ENCODE measurements at regions not wholly inside any gene's neighbourhood (a gene's known extent, or its start where the extent isn't known, plus 50 kb on each side); places are given as distances from the start of the nearest gene placed in this dataset.
"Not testable (repeated sequence)": the region's sequence is repeated elsewhere in the genome, so short reads cannot be mapped to it uniquely, and the experiment has no call there.

DNA sequence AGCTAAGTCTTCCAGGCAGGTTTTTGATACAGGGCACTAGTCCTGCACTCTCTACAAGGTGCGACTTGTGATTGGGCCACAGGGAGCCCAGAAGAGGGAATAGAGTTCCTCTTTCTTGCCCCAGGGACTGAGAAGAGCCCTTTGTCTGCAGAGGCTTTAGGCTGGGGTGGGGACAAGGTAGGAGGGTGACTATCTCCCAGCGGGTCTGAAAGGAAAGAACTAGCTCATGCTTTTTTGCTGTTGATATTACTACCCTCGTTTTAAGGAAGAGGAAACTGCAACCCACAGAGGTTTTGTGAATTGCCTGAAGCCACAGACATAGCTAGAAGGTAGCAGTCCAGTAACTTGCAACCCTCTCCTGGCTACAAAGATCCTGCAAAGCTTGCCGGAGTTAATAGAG, 615.2 kb downstream of the MATN1 start:
- Histone ChIP-seq H3K9ac (ENCODE audit: low read length) (no peak overlapping the region), H3K4me3 (ENCODE audit: low read depth in 1 of 2, low read length in 2 of 2) (no peak overlapping the region), H3K27me3 (ENCODE audit: control insufficient read depth in 1 of 2, insufficient read depth in 2 of 2, low read length in 2 of 2) (peaks cover 16 to 19% of the 10 kb centered on the region in 2 donors), H3K27ac (ENCODE audit: low read depth, low read length) (no peak overlapping the region), H3K36me3 (ENCODE audit: insufficient read depth, low read length) (no peaks in the 10 kb centered on the region), H3K9me3 (ENCODE audit: low read length) (no peaks in the 10 kb centered on the region), H3K4me1 (ENCODE audit: insufficient read depth, low read length) (no peaks in the 10 kb centered on the region)

DNA sequence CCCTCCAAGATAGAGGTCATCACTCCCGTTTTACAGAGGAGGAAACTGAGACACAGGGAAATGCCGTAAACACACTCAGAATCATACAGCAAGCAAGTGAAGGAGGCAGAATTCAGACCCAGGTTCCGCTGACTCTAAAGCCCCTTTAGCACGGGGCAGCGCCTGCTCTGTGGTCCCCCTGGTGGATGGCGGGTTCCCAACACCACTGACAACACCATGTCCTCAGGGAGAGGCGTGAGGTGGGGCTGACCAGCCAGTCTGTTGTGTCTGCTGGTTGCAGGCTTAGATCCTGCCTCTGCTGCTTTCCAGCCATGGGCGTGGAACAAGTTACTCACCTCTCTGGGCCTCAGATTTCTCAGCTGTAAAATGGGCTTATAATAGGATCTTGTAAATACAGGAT, 617.3 kb downstream of the MATN1 start:
- no peak overlapping the region for H3K4me3 ChIP-seq (ENCODE audit: low read depth in 1 of 2, low read length in 2 of 2)
- no peak overlapping the region for H3K9ac ChIP-seq (ENCODE audit: low read length)
- H3K4me1 ChIP-seq (ENCODE audit: insufficient read depth, low read length): no peaks in the 10 kb centered on the region
- H3K27ac ChIP-seq (ENCODE audit: low read depth, low read length): no peak overlapping the region
- H3K9me3 ChIP-seq (ENCODE audit: low read length): no peaks in the 10 kb centered on the region
- H3K36me3 ChIP-seq (ENCODE audit: insufficient read depth, low read length): no peaks in the 10 kb centered on the region
- peaks cover 5 to 15% of the 10 kb centered on the region in 2 donors for H3K27me3 ChIP-seq (ENCODE audit: control insufficient read depth in 1 of 2, insufficient read depth in 2 of 2, low read length in 2 of 2)

DNA sequence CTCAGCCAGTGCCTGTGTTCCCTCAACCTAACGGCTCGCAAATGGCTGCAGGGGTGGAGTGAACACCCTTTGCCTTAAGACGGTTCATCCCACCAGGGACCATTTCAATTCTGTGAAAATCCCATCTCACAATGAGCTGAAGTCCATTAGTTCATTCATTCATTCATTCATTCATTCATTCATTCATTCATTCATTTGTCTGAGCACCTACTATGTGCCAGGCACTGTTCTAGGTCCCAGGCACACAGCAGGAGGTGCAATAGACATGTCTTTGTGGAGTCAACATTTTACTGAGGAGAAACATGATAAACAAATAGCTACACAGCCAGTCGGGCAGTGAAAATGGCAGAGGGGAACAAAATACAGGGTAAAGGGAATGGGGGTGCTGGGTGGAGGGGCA, 618.8 kb downstream of the MATN1 start:
- Histone ChIP-seq H3K36me3 (ENCODE audit: insufficient read depth, low read length) (no peaks in the 10 kb centered on the region), H3K9me3 (ENCODE audit: low read length) (no peaks in the 10 kb centered on the region), H3K27me3 (ENCODE audit: control insufficient read depth in 1 of 2, insufficient read depth in 2 of 2, low read length in 2 of 2) (peaks cover 0 to under 1% of the 10 kb centered on the region in 2 donors), H3K4me1 (ENCODE audit: insufficient read depth, low read length) (no peaks in the 10 kb centered on the region), H3K9ac (ENCODE audit: low read length) (no peak overlapping the region), H3K27ac (ENCODE audit: low read depth, low read length) (no peak overlapping the region), H3K4me3 (ENCODE audit: low read depth in 1 of 2, low read length in 2 of 2) (no peak overlapping the region)

DNA sequence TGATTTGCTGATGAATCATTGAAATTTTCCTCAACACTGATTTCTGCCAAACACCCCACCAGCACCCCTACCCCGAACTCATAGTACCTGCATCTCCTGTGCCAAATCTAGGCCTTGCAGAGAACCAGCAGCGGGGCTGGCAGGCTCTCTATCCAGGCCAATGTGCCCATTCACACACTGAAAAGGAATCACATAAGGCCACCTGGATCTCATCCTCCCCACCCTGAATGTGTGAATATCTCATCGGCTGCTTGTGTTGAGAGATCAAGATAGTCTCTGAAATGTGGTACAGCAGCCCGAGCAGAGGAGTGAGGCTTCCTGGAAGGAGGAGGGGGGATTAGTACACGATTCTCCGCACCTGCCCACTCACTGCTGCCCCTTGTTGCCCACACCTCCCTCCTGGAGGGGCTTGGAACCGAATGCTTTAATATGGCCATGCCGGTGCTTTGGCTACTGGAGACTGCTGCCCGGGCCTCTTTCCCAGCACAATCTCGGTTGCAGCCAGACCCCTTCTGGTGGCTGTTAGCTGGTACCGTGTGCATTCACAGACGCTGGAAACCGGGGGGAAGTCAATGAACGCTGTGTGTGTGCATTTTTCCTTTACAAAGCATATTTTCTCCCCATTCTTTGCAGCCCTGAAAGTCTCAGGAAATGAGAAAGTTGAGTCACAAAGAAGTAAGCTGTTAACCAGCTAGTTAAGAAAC, 619.5 kb downstream of the MATN1 start:
- Histone ChIP-seq H3K27me3 (ENCODE audit: control insufficient read depth in 1 of 2, insufficient read depth in 2 of 2, low read length in 2 of 2) (no peaks in the 10 kb centered on the region), H3K36me3 (ENCODE audit: insufficient read depth, low read length) (no peaks in the 10 kb centered on the region), H3K4me3 (ENCODE audit: low read depth in 1 of 2, low read length in 2 of 2) (no peak overlapping the region), H3K9me3 (ENCODE audit: low read length) (no peaks in the 10 kb centered on the region), H3K9ac (ENCODE audit: low read length) (no peak overlapping the region), H3K4me1 (ENCODE audit: insufficient read depth, low read length) (no peaks in the 10 kb centered on the region), H3K27ac (ENCODE audit: low read depth, low read length) (no peak overlapping the region)

DNA sequence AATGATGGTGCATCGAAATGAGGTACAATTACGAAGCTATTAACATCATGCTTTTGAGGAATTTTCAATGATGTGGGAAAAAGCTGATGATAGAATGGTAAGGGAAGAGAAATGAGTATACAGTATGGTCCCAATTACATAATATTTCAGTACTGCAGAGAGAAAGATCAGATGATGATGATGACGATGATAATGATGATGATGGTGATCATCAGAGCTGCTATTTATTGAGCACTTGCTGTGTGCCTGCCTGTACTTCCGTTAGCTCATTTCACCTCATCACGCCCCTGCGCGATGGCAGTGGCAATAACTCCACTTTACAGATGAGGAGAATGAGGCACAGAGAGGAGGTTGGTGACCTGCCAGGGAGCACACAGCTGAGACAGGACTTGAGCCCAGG, 620.8 kb downstream of the MATN1 start:
- Histone ChIP-seq H3K36me3 (ENCODE audit: insufficient read depth, low read length) (no peaks in the 10 kb centered on the region), H3K9me3 (ENCODE audit: low read length) (no peaks in the 10 kb centered on the region), H3K27me3 (ENCODE audit: control insufficient read depth in 1 of 2, insufficient read depth in 2 of 2, low read length in 2 of 2) (no peaks in the 10 kb centered on the region), H3K9ac (ENCODE audit: low read length) (no peak overlapping the region), H3K4me3 (ENCODE audit: low read depth in 1 of 2, low read length in 2 of 2) (no peak overlapping the region), H3K27ac (ENCODE audit: low read depth, low read length) (no peak overlapping the region), H3K4me1 (ENCODE audit: insufficient read depth, low read length) (no peaks in the 10 kb centered on the region)

DNA sequence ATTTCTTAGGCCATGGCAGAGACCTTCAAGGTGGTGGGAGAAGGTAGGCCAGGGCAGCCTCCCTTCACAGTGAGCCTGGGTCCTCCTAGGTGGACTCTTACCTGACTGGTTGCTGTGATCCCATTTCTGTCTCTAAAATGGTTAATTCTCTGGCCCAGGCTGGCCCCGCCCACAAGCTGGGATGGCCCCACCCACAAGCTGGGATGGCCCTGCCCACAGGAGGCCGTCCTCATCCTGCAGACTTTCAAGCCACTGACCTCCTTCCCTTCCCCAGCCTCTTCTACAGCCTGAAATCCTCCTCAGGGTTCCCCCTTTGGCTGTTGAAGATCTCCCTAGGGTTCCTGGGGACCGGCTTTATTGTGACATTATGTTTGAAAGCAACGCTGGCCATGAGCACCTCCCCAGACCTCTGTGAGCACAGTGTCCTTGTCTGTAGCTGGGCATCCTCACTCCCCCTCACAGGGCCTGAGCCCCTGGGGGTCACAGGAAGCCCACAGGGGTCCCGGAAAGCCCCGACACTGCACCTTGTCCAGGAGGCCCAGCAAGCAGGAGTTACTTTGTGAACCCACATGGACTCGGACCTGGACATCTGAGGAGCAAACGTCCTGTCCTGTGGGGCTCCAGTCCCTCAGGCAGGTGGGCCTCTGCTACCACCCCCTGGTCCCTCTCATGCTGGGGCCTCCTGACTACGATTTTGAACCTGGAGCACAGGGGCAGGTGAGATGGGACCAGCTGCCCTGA, 621.7 kb downstream of the MATN1 start:
- no peaks in the 10 kb centered on the region for H3K27me3 ChIP-seq (ENCODE audit: control insufficient read depth in 1 of 2, insufficient read depth in 2 of 2, low read length in 2 of 2)
- no peak overlapping the region for H3K9ac ChIP-seq (ENCODE audit: low read length)
- H3K36me3 ChIP-seq (ENCODE audit: insufficient read depth, low read length): no peaks in the 10 kb centered on the region
- no peak overlapping the region for H3K4me3 ChIP-seq (ENCODE audit: low read depth in 1 of 2, low read length in 2 of 2)
- H3K27ac ChIP-seq (ENCODE audit: low read depth, low read length): no peak overlapping the region
- no peaks in the 10 kb centered on the region for H3K9me3 ChIP-seq (ENCODE audit: low read length)
- H3K4me1 ChIP-seq (ENCODE audit: insufficient read depth, low read length): no peaks in the 10 kb centered on the region

DNA sequence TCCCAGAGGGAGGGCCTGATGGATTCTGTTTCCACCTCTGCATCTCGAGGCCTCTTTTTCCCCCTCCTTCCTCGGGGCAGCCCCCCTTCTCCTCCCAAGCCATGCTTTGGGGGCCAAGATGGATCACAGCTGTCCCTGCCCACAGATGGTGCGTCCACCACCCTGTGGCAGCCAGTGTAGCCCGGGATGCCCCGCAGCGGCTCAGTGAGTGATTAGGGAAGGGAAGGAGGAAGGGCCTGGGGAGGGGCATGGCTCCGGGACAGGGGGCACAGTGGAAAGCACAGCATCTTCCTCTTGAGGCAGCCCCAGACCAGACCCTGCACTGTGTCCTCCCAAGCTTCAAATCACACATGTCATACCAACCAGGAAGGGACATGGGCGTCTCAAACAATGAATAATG, 622.4 kb downstream of the MATN1 start:
- no peaks in the 10 kb centered on the region for H3K36me3 ChIP-seq (ENCODE audit: insufficient read depth, low read length)
- H3K9me3 ChIP-seq (ENCODE audit: low read length): no peaks in the 10 kb centered on the region
- no peak overlapping the region for H3K27ac ChIP-seq (ENCODE audit: low read depth, low read length)
- H3K27me3 ChIP-seq (ENCODE audit: control insufficient read depth in 1 of 2, insufficient read depth in 2 of 2, low read length in 2 of 2): no peaks in the 10 kb centered on the region
- H3K9ac ChIP-seq (ENCODE audit: low read length): no peak overlapping the region
- no peaks in the 10 kb centered on the region for H3K4me1 ChIP-seq (ENCODE audit: insufficient read depth, low read length)
- H3K4me3 ChIP-seq (ENCODE audit: low read depth in 1 of 2, low read length in 2 of 2): no peak overlapping the region

DNA sequence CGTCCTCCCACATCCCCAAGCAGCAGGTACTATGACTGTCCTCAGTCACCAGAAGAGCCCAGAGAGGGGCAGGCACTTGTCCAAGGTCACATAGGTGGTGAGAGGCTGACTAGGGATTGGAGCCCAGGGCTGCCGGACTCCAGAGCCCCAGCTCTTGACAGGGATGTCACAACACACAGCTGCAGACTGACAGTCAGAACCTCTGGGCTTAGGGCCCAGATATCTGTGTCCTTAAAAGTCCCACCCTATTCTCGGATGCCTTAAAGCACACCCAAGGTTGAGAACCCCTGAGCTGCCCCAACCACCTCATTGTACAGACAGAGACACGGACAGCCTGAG, 622.9 kb downstream of the MATN1 start:
- Histone ChIP-seq H3K4me1 (ENCODE audit: insufficient read depth, low read length) (no peaks in the 10 kb centered on the region), H3K9me3 (ENCODE audit: low read length) (no peaks in the 10 kb centered on the region), H3K4me3 (ENCODE audit: low read depth in 1 of 2, low read length in 2 of 2) (no peak overlapping the region), H3K27me3 (ENCODE audit: control insufficient read depth in 1 of 2, insufficient read depth in 2 of 2, low read length in 2 of 2) (no peaks in the 10 kb centered on the region), H3K36me3 (ENCODE audit: insufficient read depth, low read length) (no peaks in the 10 kb centered on the region), H3K9ac (ENCODE audit: low read length) (no peak overlapping the region), H3K27ac (ENCODE audit: low read depth, low read length) (no peak overlapping the region)

DNA sequence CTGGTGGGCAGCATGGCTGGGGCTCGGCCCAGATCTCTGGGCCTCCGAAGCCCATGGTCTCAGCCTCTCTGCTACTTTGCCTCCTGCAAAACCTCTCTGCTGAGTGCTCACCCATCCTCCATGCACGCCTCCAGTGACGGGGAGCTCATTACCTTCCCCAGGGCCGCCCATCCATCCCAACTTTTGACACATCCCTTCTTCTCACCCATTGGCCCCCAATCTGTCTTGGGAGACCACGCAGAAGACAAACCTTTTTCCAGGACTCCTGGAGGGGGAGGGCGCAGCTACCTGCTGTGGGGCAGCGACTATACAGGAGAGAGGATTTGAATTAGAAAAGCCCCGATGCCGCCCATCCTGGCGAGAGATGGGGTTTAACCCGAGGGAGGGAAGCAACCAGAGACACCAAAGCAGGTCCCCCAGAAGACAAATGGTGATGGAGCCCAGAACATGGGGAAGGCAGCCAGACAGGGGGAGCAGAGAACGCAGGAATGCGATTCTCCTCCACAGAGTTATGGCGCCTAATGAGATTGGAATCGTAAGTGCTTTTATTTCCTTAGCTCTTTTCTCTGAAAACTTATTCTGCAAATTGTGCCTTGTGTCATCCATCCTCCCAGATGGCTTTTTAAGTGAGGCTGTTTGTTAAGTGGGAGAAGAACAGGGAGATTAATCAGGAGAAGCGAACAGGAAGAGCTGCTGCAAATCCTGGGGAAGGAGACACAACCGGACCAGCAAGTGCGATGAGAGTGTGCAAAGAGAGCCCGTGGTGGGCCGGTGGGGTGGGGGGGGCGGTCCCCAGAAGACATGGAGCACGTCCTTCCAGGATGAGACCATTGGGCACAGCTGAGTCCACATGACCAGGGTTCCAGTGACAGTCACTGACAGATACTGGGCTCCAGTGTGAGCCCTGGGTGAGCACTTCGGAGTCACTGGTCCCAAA, 623.5 kb downstream of the MATN1 start:
- Histone ChIP-seq H3K4me3 (ENCODE audit: low read depth in 1 of 2, low read length in 2 of 2) (no peak overlapping the region), H3K36me3 (ENCODE audit: insufficient read depth, low read length) (no peaks in the 10 kb centered on the region), H3K27me3 (ENCODE audit: control insufficient read depth in 1 of 2, insufficient read depth in 2 of 2, low read length in 2 of 2) (no peaks in the 10 kb centered on the region), H3K27ac (ENCODE audit: low read depth, low read length) (no peak overlapping the region), H3K9ac (ENCODE audit: low read length) (no peak overlapping the region), H3K9me3 (ENCODE audit: low read length) (no peaks in the 10 kb centered on the region), H3K4me1 (ENCODE audit: insufficient read depth, low read length) (no peaks in the 10 kb centered on the region)

DNA sequence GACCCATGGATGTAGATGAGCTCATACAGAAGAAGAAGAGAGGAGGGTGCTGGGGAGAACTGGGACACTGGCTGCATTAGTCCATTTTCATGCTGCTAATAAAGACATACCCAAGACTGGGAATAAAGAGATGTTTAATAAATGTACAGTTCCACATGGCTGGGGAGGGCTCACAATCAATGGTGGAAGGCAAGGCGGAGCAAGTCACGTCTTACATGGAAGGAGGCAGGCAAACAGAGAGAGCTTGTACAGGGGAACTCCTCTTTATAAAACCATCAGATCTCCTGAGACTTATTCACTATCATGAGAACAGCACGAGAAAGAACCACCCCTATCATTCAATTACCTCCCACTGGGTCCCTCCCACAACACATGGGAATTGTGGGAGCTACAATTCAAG, 625.5 kb downstream of the MATN1 start:
- not testable (repeated sequence) for H3K9me3 ChIP-seq (ENCODE audit: low read length); H3K27ac ChIP-seq (ENCODE audit: low read depth, low read length); H3K9ac ChIP-seq (ENCODE audit: low read length); H3K27me3 ChIP-seq (ENCODE audit: control insufficient read depth in 1 of 2, insufficient read depth in 2 of 2, low read length in 2 of 2); H3K36me3 ChIP-seq (ENCODE audit: insufficient read depth, low read length); H3K4me1 ChIP-seq (ENCODE audit: insufficient read depth, low read length); H3K4me3 ChIP-seq (ENCODE audit: low read depth in 1 of 2, low read length in 2 of 2)

DNA sequence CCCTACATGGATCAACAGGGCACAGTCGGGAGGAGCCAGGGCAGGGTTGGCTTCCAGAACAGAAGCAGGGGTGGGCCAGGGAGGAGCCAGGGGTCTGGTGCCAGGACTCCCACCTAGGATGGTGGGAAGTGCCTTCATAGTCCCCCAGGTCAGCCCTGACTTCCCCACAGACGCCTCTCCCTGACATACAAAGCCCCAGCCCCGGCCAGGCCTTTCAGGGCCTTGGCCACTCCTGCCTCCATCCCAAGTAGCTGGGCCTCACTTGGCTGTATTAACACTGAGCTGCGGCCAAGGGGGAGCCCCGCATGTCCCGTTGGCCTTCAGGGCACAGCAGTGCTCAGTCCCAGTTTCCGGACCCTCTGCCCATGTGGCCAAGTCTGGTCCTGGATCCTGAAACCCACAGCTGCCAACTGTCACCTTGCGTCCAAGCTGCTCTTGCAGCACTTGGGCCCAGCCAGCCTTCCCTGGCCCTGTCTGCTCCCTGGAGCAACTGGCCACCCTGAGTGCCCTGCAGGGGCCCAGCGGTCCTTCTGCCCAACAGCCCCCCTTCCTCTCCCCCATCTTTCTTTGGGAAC, 627.8 kb downstream of the MATN1 start:
- no peak overlapping the region for H3K4me3 ChIP-seq (ENCODE audit: low read depth in 1 of 2, low read length in 2 of 2)
- no peak overlapping the region for H3K27ac ChIP-seq (ENCODE audit: low read depth, low read length)
- peaks cover 6% of the 10 kb centered on the region for H3K9me3 ChIP-seq (ENCODE audit: low read length)
- peaks cover 0 to 4% of the 10 kb centered on the region in 2 donors for H3K27me3 ChIP-seq (ENCODE audit: control insufficient read depth in 1 of 2, insufficient read depth in 2 of 2, low read length in 2 of 2)
- no peak overlapping the region for H3K9ac ChIP-seq (ENCODE audit: low read length)
- H3K36me3 ChIP-seq (ENCODE audit: insufficient read depth, low read length): no peaks in the 10 kb centered on the region
- no peaks in the 10 kb centered on the region for H3K4me1 ChIP-seq (ENCODE audit: insufficient read depth, low read length)

Measured in muscle layer of colon (tissue), 2 donors.